HepG2 (cell line): ENCODE measurements at regions not wholly inside any gene's neighbourhood (a gene's known extent, or its start where the extent isn't known, plus 50 kb on each side); places are given as distances from the start of the nearest gene placed in this dataset.

Experiments
- ATAC-seq: fragments of 200-7000 bp; cut with Tn5 transposase; 3 replicates; pipeline ENCODE4 v1.9.1; 2020; ENCODE audit warnings: mild to moderate bottlenecking, moderate library complexity
- BruUV-seq: library from RNA; stranded (reverse); fragments of 400-500 nt; replicated peaks from 2 replicates; lab custom pipeline; 2021; lab: Mats Ljungman, UMichigan
- CTCF ChIA-PET: fragments of 300-600 bp; formaldehyde crosslinking; extraction: SDS; loops from one replicate; lab custom pipeline; 2021; ENCODE audit warnings: low total read pairs, inconsistent platforms, low intra/inter-chr PET ratio; lab: Yijun Ruan, JAX
- POLR2A ChIA-PET: fragments of 350-600 bp; sonication (Branson Sonifier 250); formaldehyde crosslinking; loops from one replicate; lab custom pipeline; 2020; ENCODE audit warnings: antibody characterized with exemption, inconsistent platforms; lab: Yijun Ruan, JAX
- DNase-seq: peaks from one replicate; pipeline ENCODE4 v3.0.0-alpha.2; 2015; ENCODE audit warnings: low spot score
- FAIRE-seq: peaks from 3 replicates; lab custom pipeline; 2011; peaks lifted over from hg19 to GRCh38; lab: Jason Lieb, UNC
- H2AFZ ChIP-seq: one replicate; pipeline ENCODE4 v1.6.1; 2011; ENCODE audit warnings: low read length, inconsistent platforms
- H3K27ac ChIP-seq: fragments of 300-600 bp; 3 replicates; pipeline ENCODE4 v1.8.0; 2011; ENCODE audit warnings: mixed run types, mild to moderate bottlenecking, mixed read lengths, low read length, inconsistent platforms; ENCODE audit not compliant: insufficient read depth; ENCODE audit errors: extremely low read length
- H3K27me3 ChIP-seq, 2 experiments: fragments of 200-600 bp in 1 of 2; 2 replicates in 1 of 2; 3 replicates in 1 of 2; pipeline versions ENCODE4 v1.6.0 to v1.8.0; 2011; ENCODE audit warnings: low read length in 2 of 2, mild to moderate bottlenecking in 2 of 2, moderate library complexity in 2 of 2, inconsistent platforms in 1 of 2; ENCODE audit not compliant: insufficient read depth in 2 of 2, control insufficient read depth in 1 of 2
- H3K36me3 ChIP-seq, 2 experiments: fragments of 200-600 bp in 1 of 2; replicated peaks in 1 of 2; 2 replicates in 1 of 2; 3 replicates in 1 of 2; pipeline versions ENCODE4 v1.5.1 to v1.8.0; 2011; ENCODE audit warnings: low read length in 2 of 2, inconsistent platforms in 1 of 2; ENCODE audit not compliant: insufficient read depth in 2 of 2, control insufficient read depth in 1 of 2
- H3K4me1 ChIP-seq: 2 replicates; pipeline ENCODE4 v1.5.1; 2012; ENCODE audit warnings: low read length, inconsistent platforms; ENCODE audit not compliant: insufficient read depth
- H3K4me2 ChIP-seq: 2 replicates; pipeline ENCODE4 v1.6.0; 2011; ENCODE audit warnings: low read depth, low read length, inconsistent platforms
- H3K4me3 ChIP-seq, 3 experiments: fragments of 200-600 bp in 1 of 3; sonication (generic), shearing (Covaris generic) in 1 of 3; replicated peaks in 1 of 3; 2 replicates each; pipeline ENCODE4 v1.5.1; 2011 to 2016; ENCODE audit warnings: low read length in 3 of 3, inconsistent platforms in 2 of 3, low read depth in 2 of 3, mild to moderate bottlenecking in 2 of 3, control low read depth in 1 of 3, mixed read lengths in 1 of 3; ENCODE audit not compliant: insufficient read depth in 1 of 3
- H3K79me2 ChIP-seq: one replicate; pipeline ENCODE4 v1.6.1; 2011; ENCODE audit warnings: low read length, inconsistent platforms; ENCODE audit not compliant: insufficient read depth
- H3K9ac ChIP-seq: 2 replicates; pipeline ENCODE4 v1.6.0; 2011; ENCODE audit warnings: mild to moderate bottlenecking, low read depth, low read length, inconsistent platforms; ENCODE audit not compliant: insufficient read depth
- H3K9me3 ChIP-seq: 2 replicates; pipeline ENCODE4 v1.5.1; 2012; ENCODE audit warnings: mild to moderate bottlenecking, low read length
- H4K20me1 ChIP-seq: 2 replicates; pipeline ENCODE4 v1.6.0; 2011; ENCODE audit warnings: inconsistent platforms, mild to moderate bottlenecking, low read length, moderate library complexity; ENCODE audit not compliant: insufficient read depth
- PCBP2 ChIP-seq: fragments of 200-400 bp; formaldehyde crosslinking; optimal IDR thresholded peaks from 2 replicates; pipeline ENCODE3; 2018; ENCODE audit warnings: low read length, low read depth; ENCODE audit not compliant: poor library complexity, severe bottlenecking
- PLRG1 ChIP-seq: fragments of 450-650 bp; conservative IDR thresholded peaks from 2 replicates; pipeline ENCODE4 v1.6.1; 2016
- XBP1 ChIP-seq: sonication (generic); formaldehyde crosslinking; IDR thresholded peaks from 2 replicates; pipeline ENCODE4 v1.5.0; 2020; ENCODE audit warnings: missing genetic modification reagents
- ZNF546 ChIP-seq: sonication (generic); formaldehyde crosslinking; conservative IDR thresholded peaks from 2 replicates; pipeline ENCODE4 v1.8.1; 2023; ENCODE audit warnings: mild to moderate bottlenecking, missing genetic modification reagents
- ZNF737 ChIP-seq: sonication (generic); formaldehyde crosslinking; IDR thresholded peaks from 2 replicates; pipeline ENCODE4 v1.5.0; 2020; ENCODE audit warnings: missing genetic modification reagents, mild to moderate bottlenecking, borderline replicate concordance
- WGBS: methylation state at CpG from one replicate; pipeline ENCODE4 v1.1.6; 2017; ENCODE audit warnings: low lambda C conversion rate; 5-methylcytosine and 5-hydroxymethylcytosine counted together
- in situ Hi-C: cut with HindIII; loops from 2 replicates; pipeline ENCODE4 v1.10.0; 2017; ENCODE audit warnings: low pct_unique_long_range_greater_than_20kb; ENCODE audit not compliant: extremely low pct_ligation_motif_present
- intact Hi-C: fragments of 100-400 bp; cut with micrococcal nuclease; formaldehyde crosslinking; loops from one replicate; pipeline ENCODE4 v1.10.0; 2022; ENCODE audit not compliant: unreplicated experiment
- TF ChIP-seq, protein P1 (sequence below): IDR thresholded peaks from 2 replicates; pipeline ENCODE4 v1.4.0; 2020; ENCODE audit warnings: mild to moderate bottlenecking, missing genetic modification reagents
- TF ChIP-seq, protein P2 (sequence below): IDR thresholded peaks from 2 replicates; pipeline ENCODE4 v1.6.1; 2016; ENCODE audit warnings: missing compliant biosample characterization, missing genetic modification reagents, borderline replicate concordance

DNA sequence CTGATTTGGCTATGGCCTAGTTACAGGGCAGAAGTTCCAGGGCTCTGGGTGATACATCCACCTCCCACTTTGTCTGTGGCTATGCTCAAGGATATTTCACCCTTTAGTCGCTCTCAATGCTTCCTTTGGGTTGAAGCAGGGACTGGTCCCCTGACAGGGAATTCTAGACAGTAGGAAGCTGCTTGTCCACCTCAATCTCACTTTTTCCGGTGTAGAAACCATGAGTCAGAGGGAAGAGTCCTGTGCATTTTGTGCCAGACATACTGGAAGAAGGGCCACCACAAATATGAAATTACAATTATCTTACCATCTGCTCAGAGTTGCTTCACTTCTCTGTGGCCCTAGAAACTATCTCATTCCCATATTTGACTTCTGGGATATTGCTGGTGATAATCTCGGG is 413.7 kb upstream of the FAT3 start:
- Histone ChIP-seq H3K9me3 (peaks cover 28% of the 10 kb centered on the region), H4K20me1 (no peaks in the 10 kb centered on the region), H3K27ac (no peak overlapping the region), H3K4me2 (no peak overlapping the region), H3K4me3 (no peak overlapping the region), H3K36me3 (no peaks in the 10 kb centered on the region), H2AFZ (no peak overlapping the region), H3K9ac (no peak overlapping the region), H3K27me3 (no peaks in the 10 kb centered on the region), H3K79me2 (no peaks in the 10 kb centered on the region), H3K4me1 (no peaks in the 10 kb centered on the region)
- in situ Hi-C loops, result no loop called here
- DNase-seq (no peak), ATAC-seq (no peak), FAIRE-seq (no peak)
- CTCF ChIA-PET, result no interaction called here
- intact Hi-C loops, result no loop called here
- no TSS peak for BruUV-seq
- POLR2A ChIA-PET, result no interaction called here
- WGBS, result 0% methylated on average over 2 of the region's 3 CpGs
- TF ChIP-seq XBP1 (no peak), ZNF737 (CRISPR knock-in tag) (no peak), PCBP2 (no peak), ZNF546 (CRISPR knock-in tag) (no peak), PLRG1 (no peak)
- TF ChIP-seq, protein P1, sequence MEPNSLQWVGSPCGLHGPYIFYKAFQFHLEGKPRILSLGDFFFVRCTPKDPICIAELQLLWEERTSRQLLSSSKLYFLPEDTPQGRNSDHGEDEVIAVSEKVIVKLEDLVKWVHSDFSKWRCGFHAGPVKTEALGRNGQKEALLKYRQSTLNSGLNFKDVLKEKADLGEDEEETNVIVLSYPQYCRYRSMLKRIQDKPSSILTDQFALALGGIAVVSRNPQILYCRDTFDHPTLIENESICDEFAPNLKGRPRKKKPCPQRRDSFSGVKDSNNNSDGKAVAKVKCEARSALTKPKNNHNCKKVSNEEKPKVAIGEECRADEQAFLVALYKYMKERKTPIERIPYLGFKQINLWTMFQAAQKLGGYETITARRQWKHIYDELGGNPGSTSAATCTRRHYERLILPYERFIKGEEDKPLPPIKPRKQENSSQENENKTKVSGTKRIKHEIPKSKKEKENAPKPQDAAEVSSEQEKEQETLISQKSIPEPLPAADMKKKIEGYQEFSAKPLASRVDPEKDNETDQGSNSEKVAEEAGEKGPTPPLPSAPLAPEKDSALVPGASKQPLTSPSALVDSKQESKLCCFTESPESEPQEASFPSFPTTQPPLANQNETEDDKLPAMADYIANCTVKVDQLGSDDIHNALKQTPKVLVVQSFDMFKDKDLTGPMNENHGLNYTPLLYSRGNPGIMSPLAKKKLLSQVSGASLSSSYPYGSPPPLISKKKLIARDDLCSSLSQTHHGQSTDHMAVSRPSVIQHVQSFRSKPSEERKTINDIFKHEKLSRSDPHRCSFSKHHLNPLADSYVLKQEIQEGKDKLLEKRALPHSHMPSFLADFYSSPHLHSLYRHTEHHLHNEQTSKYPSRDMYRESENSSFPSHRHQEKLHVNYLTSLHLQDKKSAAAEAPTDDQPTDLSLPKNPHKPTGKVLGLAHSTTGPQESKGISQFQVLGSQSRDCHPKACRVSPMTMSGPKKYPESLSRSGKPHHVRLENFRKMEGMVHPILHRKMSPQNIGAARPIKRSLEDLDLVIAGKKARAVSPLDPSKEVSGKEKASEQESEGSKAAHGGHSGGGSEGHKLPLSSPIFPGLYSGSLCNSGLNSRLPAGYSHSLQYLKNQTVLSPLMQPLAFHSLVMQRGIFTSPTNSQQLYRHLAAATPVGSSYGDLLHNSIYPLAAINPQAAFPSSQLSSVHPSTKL (CRISPR knock-in tag), result no peak
- TF ChIP-seq, protein P2, sequence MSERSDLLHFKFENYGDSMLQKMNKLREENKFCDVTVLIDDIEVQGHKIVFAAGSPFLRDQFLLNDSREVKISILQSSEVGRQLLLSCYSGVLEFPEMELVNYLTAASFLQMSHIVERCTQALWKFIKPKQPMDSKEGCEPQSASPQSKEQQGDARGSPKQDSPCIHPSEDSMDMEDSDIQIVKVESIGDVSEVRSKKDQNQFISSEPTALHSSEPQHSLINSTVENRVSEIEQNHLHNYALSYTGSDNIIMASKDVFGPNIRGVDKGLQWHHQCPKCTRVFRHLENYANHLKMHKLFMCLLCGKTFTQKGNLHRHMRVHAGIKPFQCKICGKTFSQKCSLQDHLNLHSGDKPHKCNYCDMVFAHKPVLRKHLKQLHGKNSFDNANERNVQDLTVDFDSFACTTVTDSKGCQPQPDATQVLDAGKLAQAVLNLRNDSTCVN, result no peak
